ENCODE measurements at regions not wholly inside any gene's neighbourhood (a gene's known extent, or its start where the extent isn't known, plus 50 kb on each side); places are given as distances from the start of the nearest gene placed in this dataset.
"Not testable (repeated sequence)": the region's sequence is repeated elsewhere in the genome, so short reads cannot be mapped to it uniquely, and the experiment has no call there.

DNA sequence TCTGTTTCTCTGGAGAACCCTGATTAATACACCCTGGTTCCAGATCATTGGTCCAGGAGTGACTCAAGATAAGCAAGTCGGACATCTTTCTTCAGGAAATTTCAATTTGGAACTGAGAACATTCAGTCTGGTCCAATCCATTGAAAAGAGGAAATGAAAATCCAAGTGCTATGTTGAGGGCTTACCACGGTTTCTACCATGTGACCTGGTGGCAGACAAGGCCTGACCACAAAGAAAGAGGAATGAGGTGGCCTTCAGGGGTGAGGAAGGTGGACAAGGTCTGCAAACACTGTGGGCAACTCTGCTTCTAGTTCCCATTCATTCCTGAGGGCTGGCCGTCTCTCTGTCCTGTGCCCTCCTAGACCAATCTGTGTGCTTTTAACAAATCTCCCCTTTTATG is 149.2 kb upstream of the GHITM start:
- peak; percentile 20 for DNase-seq (ENCODE audit: extremely low spot score, insufficient read length, low read depth)
- FAIRE-seq = peak; percentile 93

- DNase-seq (ENCODE audit: extremely low spot score, insufficient read length, low read depth) = no peak
These were observed 147.1 kb upstream of the GHITM start for GRCh38 chr10:83991986-83992753.

GRCh38 chr10:83994325-83994724 is 145.0 kb upstream of the GHITM start:
- FAIRE-seq (no peak), DNase-seq (ENCODE audit: extremely low spot score, insufficient read length, low read depth) (no peak)

More at GRCh38 chr10:83991986-83992753, 147.1 kb upstream of the GHITM start:
- FAIRE-seq = peak; percentile 60

DNA sequence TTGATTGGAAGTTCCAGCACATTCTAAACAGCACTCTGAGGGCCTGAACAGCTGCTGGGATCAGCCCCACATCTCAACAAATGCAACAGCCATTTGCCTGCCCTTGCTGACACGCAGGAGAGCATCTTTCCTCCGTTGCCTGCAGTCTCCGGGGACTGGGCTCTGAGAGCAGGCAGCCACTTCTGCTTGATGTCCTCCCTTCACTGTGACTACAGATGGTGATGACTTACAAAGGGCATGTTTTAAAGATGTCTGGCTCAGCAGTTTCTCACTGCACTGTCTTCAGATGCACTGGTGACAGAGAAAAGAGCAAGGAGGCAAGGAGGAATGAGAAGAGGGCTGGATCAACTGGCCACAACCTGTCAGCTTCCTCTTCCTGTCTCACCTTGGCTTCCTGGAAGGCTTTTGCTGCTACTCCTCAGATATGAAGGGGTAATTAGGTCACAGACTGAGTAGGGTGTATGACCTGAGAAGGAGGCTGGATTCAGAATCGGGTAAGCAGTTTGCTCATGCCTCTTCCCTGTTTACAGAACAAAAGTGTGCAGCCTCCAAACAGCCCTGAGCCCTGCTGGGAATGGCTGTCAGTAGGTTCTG is 143.5 kb upstream of the GHITM start:
- no peak for DNase-seq (ENCODE audit: extremely low spot score, insufficient read length, low read depth)
- no peak for FAIRE-seq

GRCh38 chr10:84004221-84004620 is 135.1 kb upstream of the GHITM start:
- no peak for FAIRE-seq
- DNase-seq (ENCODE audit: extremely low spot score, insufficient read length, low read depth) = no peak

DNA sequence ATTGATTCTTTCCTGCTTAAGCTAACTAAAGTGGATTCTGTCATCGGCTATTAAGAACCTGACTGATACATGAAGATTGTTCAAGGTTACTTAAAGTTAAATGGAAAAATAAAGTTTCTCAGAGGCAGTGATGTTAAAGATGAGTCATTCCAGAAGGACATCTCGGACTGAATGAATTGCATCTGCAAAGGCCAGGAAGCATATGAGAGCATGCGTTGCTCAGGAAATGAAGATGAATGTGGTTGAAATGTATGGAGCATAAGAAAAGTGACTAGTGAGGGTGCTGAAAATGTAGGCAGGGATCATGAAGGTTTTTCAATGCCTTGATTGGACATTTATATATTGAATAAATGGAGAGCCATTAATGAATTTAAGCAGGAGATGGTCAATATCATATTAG is 133.9 kb upstream of the GHITM start:
- DNase-seq (ENCODE audit: extremely low spot score, insufficient read length, low read depth) (no peak), FAIRE-seq (no peak)

GRCh38 chr10:84007482-84007881 is 131.8 kb upstream of the GHITM start:
- no peak for FAIRE-seq
- DNase-seq (ENCODE audit: extremely low spot score, insufficient read length, low read depth) = no peak

DNA sequence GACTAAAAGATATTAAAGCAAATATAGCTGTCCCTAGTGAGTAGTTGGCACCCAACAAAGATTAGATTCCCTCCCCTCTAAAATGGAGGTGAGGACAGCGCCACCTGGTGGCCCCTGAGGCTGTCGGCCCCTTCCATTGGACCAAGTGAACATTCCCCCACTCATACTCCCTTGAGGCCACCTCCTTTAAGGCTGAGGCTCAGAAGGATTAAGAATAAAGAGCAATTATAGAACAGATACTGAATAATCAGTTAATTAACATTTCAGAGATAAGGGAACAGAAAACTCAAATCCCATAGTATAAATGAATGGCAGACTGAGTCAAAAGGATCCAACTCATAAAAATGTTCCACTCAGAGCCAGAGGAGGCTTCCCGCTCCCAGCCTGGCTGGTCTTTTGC is 130.4 kb upstream of the GHITM start:
- FAIRE-seq (no peak), DNase-seq (ENCODE audit: extremely low spot score, insufficient read length, low read depth) (peak; percentile 20)

DNA sequence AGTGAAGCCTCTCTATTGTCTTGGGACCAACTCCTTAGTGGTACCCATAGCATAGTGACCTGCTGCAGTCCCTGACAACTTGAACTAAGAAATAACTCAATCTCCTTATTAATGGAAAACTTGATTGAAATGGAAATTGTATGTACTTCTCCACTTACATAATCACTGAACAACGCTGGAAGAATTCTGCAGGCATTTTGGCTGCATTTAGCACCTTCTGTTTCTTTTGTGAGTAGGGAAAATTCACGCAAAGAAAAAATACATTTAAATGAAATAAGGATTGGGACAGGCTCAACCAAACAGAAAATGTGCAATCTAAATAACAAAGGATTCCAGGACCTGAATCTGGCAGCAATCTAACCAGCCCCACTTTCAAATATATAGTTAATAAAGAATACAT is 126.9 kb upstream of the GHITM start:
- no peak for FAIRE-seq
- no peak for DNase-seq (ENCODE audit: extremely low spot score, insufficient read length, low read depth)

DNA sequence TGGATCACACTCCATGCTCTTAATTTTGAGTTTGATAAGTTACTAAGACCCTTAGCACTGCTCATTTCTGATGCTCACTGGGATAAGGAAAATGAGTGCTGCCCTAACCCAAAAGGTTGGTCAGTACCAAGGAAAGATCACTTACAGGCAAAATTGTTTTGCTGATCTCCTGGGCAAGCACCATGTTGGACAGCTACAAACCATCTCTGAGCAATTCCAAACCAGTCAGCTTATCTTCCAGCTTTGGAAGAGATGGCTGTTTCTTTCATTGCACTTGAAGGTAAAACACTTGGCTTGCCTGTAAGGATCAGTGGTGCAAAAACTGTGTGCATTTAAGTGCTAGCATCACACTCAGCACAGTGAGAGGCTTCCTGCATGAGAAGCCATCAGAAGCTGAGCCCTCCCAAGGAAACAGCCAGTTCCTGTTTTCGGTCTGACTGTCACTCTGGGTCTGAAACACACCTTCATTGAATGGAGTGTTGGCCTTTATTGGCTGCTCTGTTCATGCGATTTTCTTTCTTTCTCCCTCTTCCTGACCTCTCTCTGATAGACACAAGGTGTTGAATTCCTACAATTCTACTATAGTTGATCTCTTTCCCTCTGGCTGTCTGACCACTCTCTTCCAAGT is 126.4 kb upstream of the GHITM start:
- peak; percentile 73 for FAIRE-seq

DNA sequence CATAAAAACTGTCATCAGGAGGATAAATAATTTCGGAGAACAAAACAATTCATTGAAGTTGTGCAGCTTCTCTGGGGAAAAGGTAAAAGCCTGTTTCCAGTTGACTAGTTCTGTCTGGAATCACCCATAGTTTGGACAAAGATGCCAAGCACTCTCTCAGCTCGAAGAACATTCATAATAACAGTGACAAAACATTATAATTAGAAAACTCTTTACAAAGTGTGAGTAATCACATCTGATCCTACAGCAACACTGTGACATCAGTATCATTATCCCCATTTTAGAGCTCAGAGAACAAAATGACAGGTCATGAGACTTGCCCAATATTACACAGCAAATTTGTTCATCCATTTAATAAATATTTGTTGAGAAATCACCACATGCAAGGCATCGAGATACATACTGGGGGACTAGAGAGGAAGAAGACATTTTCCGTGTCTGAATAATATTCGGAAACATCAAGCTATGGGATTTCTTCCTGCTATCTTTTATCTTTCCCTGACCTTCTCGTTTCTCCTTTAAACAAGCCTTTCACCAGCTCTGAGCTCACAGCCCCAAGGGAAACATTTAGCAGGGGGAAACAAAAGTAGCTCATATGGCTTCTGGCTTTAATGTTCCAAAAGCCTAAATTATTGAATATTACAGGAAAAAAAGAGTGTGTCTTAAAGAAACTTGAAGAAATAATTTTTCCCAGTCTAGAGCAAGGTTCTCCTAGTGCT is 123.3 kb upstream of the GHITM start:
- DNase-seq (ENCODE audit: extremely low spot score, insufficient read length, low read depth) (no peak), FAIRE-seq (no peak)

More for the DNA sequence above, 126.4 kb upstream of the GHITM start:
- DNase-seq (ENCODE audit: extremely low spot score, insufficient read length, low read depth) = peak; percentile 14

DNA sequence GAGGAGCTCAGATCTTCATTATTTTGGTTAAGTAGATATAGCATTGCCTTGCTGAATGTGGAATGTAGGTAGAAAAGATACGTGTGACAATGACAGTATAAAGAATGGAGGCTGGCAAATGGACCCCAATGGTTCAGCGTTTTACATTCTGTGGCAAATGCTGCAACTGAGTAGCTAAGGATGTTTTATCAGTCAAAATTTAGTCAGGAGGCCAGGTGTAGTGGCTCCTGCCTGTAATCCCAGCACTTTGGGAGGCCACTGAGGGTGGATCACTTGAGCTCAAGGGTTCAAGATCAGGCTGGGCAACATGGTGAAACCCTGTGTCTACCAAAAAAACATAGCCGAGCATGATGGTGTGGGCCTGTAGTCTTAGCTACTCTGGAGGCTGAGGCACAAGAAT is 120.5 kb upstream of the GHITM start:
- no peak for FAIRE-seq
- no peak for DNase-seq (ENCODE audit: extremely low spot score, insufficient read length, low read depth)

- not testable (repeated sequence) for FAIRE-seq; DNase-seq (ENCODE audit: extremely low spot score, insufficient read length, low read depth)
These were observed 119.4 kb upstream of the GHITM start for GRCh38 chr10:84019854-84020458.

GRCh38 chr10:84026821-84027257 is 112.5 kb upstream of the GHITM start:
- FAIRE-seq (peak; percentile 45), DNase-seq (ENCODE audit: extremely low spot score, insufficient read length, low read depth) (no peak)

GRCh38 chr10:84029840-84030239 is 109.5 kb upstream of the GHITM start:
- DNase-seq (ENCODE audit: extremely low spot score, insufficient read length, low read depth) (no peak), FAIRE-seq (no peak)

DNA sequence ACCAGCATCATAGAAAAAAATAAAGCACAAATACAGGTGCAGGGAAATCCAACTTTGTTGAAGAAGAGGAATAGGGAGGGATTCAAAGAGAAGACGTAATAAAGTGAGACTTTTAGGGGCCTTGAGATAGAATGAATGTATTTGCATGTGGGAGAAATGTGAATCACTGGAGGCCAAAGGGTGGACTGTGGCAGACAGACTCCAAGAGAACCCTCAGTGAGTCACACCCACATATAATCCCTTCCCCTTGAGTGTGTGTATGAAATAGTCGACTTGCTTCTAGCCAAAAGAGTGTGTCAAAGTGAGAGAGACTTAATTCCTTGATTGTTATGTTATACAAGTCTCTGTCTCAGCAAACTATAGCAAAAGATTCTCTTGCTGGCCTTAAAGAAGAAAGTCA is 101.3 kb upstream of the GHITM start:
- FAIRE-seq = no peak
- DNase-seq (ENCODE audit: extremely low spot score, insufficient read length, low read depth) = no peak

DNA sequence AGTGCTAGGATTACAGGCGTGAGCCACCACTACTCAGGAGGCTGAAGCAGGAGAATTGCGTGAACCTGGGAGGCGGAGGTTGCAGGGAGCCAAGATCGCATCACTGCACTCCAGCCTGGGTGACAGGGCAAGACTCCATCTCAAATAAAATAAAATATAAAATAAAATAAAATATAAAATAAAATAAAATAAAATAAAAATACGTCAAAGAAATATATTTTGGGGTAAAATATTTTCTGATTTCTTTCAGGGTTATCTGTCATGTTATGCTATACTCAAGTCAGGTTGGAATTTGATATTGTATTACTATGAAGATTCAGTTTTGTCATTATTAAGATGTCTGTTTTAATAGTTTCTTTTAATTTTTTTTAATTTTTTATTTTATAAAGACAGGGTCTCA is 99.4 kb upstream of the GHITM start:
- DNase-seq (ENCODE audit: extremely low spot score, insufficient read length, low read depth) (no peak), FAIRE-seq (no peak)

- no peak for FAIRE-seq
- no peak for DNase-seq (ENCODE audit: extremely low spot score, insufficient read length, low read depth)
These were observed 91.9 kb upstream of the GHITM start for GRCh38 chr10:84047258-84048010.

GRCh38 chr10:84049645-84050011 is 89.7 kb upstream of the GHITM start:
- no peak for FAIRE-seq
- DNase-seq (ENCODE audit: extremely low spot score, insufficient read length, low read depth) = no peak

- FAIRE-seq (no peak), DNase-seq (ENCODE audit: extremely low spot score, insufficient read length, low read depth) (no peak)
These were observed 85.7 kb upstream of the GHITM start for GRCh38 chr10:84053626-84054025.
